Glutamatergic neuron (in vitro differentiated cells): ENCODE measurements at regions not wholly inside any gene's neighbourhood (a gene's known extent, or its start where the extent isn't known, plus 50 kb on each side); places are given as distances from the start of the nearest gene placed in this dataset.

Source experiments
- DNase-seq: peaks from one replicate; pipeline ENCODE4 v3.0.0; 2022
- H3K27ac Mint-ChIP-seq: one replicate; pipeline ENCODE4 v1.8.0; 2020; ENCODE audit warnings: mild to moderate bottlenecking, mixed read lengths, inconsistent platforms; ENCODE audit not compliant: unreplicated experiment
- H3K27me3 Mint-ChIP-seq: one replicate; pipeline ENCODE4 v1.8.0; 2020; ENCODE audit warnings: mild to moderate bottlenecking, moderate library complexity, mixed read lengths, inconsistent platforms; ENCODE audit not compliant: unreplicated experiment
- H3K36me3 Mint-ChIP-seq: one replicate; pipeline ENCODE4 v1.8.0; 2020; ENCODE audit warnings: mild to moderate bottlenecking, mixed read lengths, inconsistent platforms; ENCODE audit not compliant: unreplicated experiment
- H3K4me1 Mint-ChIP-seq: one replicate; pipeline ENCODE4 v1.8.0; 2020; ENCODE audit warnings: mild to moderate bottlenecking, low read depth, mixed read lengths, inconsistent platforms; ENCODE audit not compliant: unreplicated experiment
- H3K4me3 Mint-ChIP-seq: one replicate; pipeline ENCODE4 v1.8.0; 2020; ENCODE audit warnings: mild to moderate bottlenecking, mixed read lengths, inconsistent platforms; ENCODE audit not compliant: unreplicated experiment
- H3K9me3 Mint-ChIP-seq: one replicate; pipeline ENCODE4 v1.8.0; 2020; ENCODE audit warnings: mild to moderate bottlenecking, moderate library complexity, mixed read lengths, inconsistent platforms; ENCODE audit not compliant: unreplicated experiment
- CTCF ChIP-seq: fragments of 200-600 bp; sonication (generic); IDR thresholded peaks from one replicate; pipeline ENCODE4 v1.5.0; 2021; ENCODE audit not compliant: partially characterized antibody, unreplicated experiment

DNA sequence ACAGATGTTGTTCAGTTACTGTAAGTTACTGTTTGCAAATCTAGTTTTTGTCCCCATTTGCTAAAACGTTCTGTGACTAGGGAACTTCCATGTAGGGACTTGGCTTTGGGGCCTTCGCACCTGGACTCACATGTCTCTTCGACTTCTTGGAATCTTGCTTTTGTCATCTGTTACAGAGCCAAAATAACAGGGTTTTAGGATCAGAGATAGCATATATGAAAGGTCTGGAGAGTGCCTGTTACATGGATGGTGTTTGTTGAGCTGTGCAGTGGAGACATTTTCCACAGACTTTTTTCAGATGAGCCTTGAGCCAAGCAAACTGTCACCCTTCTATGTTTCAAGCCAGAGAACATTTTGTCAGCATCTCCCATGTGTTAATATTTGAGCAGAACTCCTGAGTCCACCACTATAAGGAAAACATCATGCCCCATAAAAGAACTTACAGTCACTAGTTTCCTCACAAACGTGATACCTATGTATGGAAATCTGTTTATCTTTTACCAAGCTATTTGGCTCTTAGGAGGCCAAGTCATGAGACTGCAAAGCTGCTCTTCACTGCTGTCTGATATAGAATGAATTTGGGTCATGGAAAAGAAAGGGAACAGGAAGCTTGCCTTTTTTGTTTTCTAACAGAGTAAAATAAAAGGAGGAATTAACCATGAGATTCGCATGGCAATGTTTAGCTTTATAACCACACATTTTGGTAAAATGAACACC is 818.6 kb upstream of the IGFBP3 start:
- no peaks in the 10 kb centered on the region for H3K9me3 Mint-ChIP-seq
- DNase-seq: no peak
- no peaks in the 10 kb centered on the region for H3K36me3 Mint-ChIP-seq
- no peak for TF ChIP-seq CTCF
- H3K27ac Mint-ChIP-seq: no peak overlapping the region
- no peaks in the 10 kb centered on the region for H3K27me3 Mint-ChIP-seq
- H3K4me3 Mint-ChIP-seq: no peak overlapping the region
- H3K4me1 Mint-ChIP-seq: no peaks in the 10 kb centered on the region

DNA sequence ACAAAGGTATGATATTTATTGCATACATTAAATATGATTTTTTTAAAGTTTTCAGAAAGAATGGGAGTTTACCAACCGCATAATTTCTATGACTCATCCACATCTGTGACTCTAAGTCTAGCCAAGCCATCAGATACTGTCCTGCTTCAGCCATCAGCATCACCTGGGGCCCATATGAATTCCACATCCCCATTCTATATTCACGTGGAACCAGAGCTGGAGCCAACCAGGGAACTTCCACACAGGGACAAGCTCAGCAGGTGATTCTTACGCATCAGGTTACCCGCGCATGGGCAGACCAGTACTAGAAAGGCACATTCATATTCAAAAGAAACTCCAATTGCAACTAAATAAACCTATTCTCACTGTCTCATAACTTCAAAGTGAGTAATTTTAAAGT is 817.7 kb upstream of the IGFBP3 start:
- no peaks in the 10 kb centered on the region for H3K4me1 Mint-ChIP-seq
- no peaks in the 10 kb centered on the region for H3K9me3 Mint-ChIP-seq
- no peak for DNase-seq
- no peaks in the 10 kb centered on the region for H3K27me3 Mint-ChIP-seq
- no peak for TF ChIP-seq CTCF
- H3K27ac Mint-ChIP-seq: no peak overlapping the region
- H3K4me3 Mint-ChIP-seq: no peak overlapping the region
- H3K36me3 Mint-ChIP-seq: no peaks in the 10 kb centered on the region

- TF ChIP-seq CTCF: no peak
- Mint-ChIP-seq H3K9me3 (no peaks in the 10 kb centered on the region), H3K4me1 (no peaks in the 10 kb centered on the region), H3K4me3 (no peak overlapping the region), H3K27ac (no peak overlapping the region), H3K27me3 (no peaks in the 10 kb centered on the region), H3K36me3 (no peaks in the 10 kb centered on the region)
- no peak for DNase-seq
Observed at GRCh38 chr7:46738165-46738564, 817.1 kb upstream of the IGFBP3 start.

DNA sequence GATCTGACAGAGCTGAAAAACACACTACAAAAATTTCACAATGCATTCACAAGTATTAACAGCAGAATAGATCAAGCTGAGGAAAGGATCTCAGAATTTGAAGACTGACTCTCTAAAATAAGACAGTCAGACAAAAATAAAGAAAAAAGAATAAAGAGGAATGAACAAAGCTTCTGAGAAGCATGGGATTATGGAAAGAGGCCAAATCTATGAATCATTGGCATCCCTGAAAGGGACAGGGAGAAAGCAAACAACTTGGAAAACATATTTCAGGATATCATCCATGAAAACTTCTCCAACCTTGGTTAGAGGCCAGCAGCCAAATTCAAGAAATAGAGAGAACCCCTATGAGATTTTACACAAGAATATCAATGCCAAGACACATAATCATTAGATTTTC is 804.8 kb upstream of the IGFBP3 start:
- H3K4me1 Mint-ChIP-seq: no peaks in the 10 kb centered on the region
- H3K4me3 Mint-ChIP-seq: no peak overlapping the region
- peaks cover 4% of the 10 kb centered on the region for H3K9me3 Mint-ChIP-seq
- no peaks in the 10 kb centered on the region for H3K36me3 Mint-ChIP-seq
- no peak overlapping the region for H3K27ac Mint-ChIP-seq
- peaks cover 1% of the 10 kb centered on the region for H3K27me3 Mint-ChIP-seq
- no peak for TF ChIP-seq CTCF
- DNase-seq: no peak

DNA sequence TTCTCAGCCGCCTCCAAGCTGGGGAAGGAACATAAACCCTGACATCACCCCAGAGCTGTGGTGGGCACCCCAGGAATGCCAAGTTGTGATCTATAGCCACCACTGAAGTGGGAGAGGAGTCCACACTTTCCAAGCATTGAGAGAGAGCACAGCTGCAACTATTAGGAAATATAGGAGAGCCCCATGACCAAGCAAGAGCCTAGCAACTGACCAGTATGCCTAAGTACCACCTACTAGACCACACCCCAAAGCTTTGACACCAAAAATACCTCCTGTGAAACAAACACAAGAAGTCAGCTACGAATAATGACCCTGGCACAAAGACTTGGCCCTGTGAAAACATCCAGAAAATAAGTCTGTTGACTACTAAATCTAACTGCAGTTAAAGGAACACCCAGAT is 804.1 kb upstream of the IGFBP3 start:
- Mint-ChIP-seq H3K36me3 (no peaks in the 10 kb centered on the region), H3K4me1 (no peaks in the 10 kb centered on the region), H3K27ac (no peak overlapping the region), H3K4me3 (no peak overlapping the region), H3K27me3 (peaks cover 1% of the 10 kb centered on the region), H3K9me3 (peaks cover 4% of the 10 kb centered on the region)
- no peak for DNase-seq
- no peak for TF ChIP-seq CTCF
